ENCODE measurements at regions not wholly inside any gene's neighbourhood (a gene's known extent, or its start where the extent isn't known, plus 50 kb on each side); places are given as distances from the start of the nearest gene placed in this dataset.
"Not testable (repeated sequence)": the region's sequence is repeated elsewhere in the genome, so short reads cannot be mapped to it uniquely, and the experiment has no call there.

DNA sequence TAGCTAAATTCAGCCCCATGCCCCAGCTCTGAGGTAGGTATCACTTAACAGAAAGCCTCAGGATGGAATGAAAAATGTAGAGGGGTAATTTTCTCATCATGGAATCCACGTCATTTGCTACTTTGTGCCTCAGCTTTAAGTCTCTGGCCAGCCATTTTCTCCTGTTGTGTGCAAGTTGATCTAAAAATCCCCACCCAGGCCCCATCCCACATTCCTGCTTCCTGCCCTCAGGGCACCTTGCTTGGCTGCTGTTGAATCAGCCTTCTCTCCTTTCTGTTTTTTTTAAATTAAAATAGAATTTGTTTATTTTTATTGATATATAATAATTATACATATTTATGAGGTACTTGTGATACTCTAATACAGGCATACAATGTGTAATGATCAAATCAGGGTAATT, 179.9 kb upstream of the TSHZ3 start:
- no peak for DNase-seq (ENCODE audit: low read depth in 3 of 3)

DNA sequence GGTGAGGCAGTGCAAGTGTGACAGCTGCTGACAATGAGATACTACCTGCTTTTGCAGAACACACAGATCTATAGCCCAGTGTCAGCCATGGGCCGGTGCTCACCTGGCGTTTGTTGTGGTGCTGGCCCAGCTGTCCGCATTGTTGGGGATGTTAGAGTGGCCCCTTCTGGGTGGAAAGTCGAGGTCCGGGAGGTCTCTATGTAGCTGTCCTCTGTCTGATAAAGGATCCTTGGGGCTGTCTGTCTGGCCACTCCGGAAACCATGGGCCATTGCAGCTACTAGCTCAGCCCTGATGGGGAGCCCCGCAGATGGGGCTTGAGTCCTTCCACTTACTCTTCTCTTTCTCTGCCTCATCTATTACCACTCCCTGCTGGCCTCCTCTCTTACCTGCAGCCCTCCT, 181.5 kb upstream of the TSHZ3 start:
- no peak for DNase-seq (ENCODE audit: low read depth in 3 of 3)

DNA sequence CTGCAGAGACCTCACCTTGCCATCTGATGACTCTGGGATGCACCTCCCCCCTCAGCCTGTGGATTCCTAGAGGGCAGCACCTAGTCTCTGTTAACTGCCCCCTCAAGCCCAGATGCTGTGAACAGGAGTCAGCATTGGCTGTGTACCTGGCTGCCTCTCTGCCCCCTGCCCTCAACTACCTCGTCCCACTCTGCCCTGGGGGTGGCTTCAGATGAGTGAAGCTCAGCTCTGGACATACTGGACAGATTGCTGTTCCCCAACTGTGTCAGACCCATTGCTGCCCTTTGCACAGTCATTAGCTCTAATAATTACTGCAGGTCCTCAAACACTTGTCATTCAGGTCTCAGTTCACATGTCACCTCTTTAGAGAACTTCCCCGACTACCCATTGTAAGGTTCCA, 182.1 kb upstream of the TSHZ3 start:
- no peak for DNase-seq (ENCODE audit: low read depth in 3 of 3)

DNA sequence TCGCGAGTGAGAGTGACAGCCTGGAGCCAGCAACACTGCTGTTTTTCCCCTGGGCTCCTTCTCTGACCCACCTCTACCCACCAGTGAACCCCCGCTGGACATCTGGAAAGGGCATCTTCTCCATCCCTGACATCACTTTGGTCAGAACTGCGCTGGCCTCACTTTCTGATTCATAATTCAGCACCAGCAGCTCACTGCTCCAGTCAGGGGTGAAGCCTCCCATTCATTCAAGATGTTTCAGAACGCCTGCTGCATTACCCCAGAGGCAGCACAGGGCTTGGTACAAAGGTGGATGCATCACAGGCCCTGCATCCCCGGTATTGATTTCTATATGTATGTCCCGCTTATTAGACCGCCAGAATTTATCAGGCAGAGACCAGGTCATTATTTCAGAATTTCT, 182.8 kb upstream of the TSHZ3 start:
- DNase-seq (ENCODE audit: low read depth in 3 of 3) = no peak

DNA sequence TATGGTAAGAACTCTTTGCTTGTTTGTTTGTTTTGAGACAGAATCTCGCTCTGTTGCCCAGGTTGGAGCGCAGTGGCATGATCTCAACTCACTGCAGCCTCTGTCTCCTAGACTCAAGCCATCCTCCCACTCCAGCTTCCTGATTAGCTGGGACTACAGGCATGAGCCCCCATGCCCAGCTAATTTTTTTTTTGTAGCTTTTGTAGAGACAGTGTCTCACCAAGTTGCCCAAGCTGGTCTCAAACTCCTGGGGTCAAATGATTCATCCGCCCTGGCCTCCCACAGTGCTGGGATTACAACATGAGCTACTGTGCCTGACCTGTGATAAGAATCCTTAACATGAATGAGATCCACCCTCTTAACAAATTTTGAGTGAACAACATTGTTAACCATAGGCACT, 183.9 kb upstream of the TSHZ3 start:
- DNase-seq (ENCODE audit: low read depth in 3 of 3) = no peak

DNA sequence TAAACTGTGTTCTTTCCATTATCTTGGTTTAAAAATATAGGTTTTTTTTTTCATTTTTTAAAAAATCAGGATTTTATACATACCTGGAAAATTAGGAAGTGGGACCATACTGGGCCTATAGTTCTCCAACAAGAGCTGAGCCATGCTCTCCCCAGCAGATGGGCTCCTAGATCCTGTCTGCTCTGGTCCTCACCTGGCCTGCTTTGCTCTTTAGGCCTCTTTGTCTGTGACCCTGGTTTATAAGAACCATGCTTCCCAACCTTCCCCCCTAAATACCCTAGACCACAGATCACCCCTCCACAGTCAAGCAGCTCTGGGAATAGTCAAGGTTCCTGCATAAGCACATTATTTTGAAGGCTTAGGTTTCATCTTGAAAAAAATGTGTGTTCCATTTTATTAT, 185.0 kb upstream of the TSHZ3 start:
- DNase-seq (ENCODE audit: low read depth in 3 of 3) = no peak

DNA sequence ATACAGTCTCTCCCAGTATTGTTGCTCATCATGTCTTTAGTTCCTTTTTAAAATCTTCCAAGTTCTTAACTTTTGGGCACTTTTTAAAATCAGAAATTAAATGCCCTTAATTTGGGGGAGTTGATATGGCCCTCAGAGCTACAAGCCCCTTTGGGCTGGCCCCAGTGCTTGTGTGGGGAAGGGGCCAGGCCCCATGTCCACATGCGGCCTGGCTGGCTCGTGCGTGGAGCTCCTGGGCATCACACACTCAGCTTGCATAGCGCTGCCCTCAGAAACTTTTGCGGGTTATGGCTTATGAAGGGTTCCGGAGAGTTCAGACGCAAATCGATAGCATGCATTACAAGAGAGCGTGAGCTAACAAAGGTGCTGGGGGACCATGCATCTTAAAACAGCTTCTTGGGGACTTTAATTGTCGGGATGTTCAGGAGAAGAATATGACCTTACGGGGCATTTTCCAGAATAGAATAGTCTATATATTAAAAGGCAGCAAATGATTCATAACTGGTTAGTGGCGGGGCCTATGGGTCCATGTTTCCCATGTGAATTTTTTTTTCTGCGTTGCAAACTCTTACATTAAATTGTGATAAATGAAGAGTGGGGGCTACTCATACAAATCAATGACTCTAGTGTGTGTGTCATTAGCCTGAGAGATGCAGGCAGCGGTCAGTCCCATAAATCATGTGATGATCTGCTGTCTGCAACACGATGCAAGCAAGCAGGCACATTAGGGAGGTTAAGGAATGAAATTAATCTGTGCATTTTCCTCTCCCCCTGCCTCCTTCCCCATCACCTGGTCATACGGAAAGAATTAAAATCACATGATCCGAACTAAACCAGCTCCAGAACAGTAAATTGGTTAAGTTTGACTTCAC, 185.8 kb upstream of the TSHZ3 start:
- no peak for DNase-seq (ENCODE audit: low read depth in 3 of 3)

DNA sequence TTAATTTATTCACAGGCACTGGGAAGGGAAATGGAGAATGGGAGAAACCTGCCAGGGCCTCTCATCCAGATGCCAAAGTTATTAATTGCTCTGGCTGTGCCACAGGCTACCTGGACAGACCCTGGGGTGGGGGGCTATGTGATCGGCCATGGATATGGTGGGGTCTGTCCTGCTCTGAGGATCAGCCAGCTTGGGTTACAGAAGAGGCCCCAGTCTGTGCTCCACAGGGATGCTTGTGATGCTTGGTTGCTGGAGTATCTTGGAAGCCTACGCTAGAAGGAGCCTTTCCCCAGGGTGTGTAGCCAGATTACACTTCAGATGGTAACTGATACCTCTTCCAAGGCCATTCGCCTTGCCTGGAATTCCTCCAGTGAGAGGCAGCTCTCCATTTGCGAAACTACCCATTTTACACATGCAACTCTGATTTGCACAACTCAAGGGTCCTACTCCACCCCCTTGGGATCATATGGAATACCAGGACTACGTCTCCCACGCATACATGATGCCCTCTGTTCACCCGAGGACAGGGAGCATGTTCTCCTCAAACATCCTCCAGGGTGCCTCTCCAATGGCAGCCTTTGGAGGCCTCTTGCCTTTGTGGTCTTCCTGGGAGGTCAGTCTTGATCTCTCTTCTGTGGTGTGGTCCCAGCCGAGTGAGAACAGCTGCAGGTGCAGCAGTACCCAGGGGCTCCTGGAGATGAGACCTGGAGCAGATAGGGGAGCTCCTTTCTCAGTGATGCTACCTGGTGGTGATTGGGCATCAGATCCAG, 186.6 kb upstream of the TSHZ3 start:
- no peak for DNase-seq (ENCODE audit: low read depth in 3 of 3)

DNA sequence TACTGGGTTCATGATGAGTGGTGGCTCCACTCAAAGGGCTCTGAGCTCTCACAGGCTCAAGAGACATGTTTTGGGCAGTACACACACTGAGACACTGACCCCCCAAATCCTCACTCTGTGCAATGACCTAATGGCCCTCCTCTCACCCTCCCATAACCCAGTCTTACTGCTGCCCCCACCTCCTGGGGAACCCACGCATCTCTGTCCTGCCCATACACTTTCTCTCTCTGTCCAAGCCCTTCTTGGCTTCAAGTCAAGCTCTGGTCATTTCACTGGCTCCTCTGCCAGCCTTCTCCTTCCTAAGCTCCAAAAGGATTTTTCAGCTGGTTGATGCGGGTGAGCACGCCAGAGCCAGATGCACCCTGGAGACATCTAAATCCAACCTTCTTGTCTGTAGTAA, 187.9 kb upstream of the TSHZ3 start:
- no peak for DNase-seq (ENCODE audit: low read depth in 3 of 3)

DNA sequence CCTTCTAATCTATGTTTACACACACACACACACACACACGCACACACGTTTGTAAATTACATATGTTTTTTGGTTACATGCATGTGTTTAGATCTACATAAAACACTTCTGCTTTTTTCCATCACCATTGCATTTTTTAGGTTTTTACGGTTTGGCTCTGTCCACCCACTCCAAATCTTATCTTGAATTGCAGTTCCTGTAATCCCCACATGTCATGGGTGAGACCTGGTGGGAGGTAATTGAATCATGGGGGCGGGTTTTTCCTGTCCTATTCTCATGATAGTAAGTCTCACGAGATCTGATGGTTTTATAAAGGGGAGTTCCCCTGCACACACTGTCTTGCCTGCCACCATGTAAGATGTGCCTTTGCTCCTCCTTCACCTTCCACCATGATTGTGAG, 188.7 kb upstream of the TSHZ3 start:
- not testable (repeated sequence) for DNase-seq (ENCODE audit: low read depth in 3 of 3)

DNA sequence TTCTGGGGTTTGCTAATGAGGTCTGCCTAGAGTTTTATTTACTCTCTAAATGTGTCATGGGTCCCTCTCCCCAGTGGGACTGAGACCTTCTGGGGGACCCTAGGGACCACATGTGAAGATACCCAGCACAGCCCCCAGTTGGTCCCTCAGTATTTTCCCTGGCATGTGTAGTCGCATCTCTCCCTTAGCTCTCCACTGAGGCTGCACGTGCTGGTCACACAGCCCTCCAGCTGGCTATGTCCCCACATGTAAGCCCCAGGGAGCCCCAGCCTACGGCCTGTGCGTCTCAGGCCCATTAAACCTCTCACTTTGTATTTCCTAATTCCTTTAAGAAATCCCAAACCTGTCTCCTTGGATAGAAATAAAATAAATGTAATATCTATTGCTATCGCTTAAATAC, 189.6 kb upstream of the TSHZ3 start:
- DNase-seq (ENCODE audit: low read depth in 3 of 3) = no peak

DNA sequence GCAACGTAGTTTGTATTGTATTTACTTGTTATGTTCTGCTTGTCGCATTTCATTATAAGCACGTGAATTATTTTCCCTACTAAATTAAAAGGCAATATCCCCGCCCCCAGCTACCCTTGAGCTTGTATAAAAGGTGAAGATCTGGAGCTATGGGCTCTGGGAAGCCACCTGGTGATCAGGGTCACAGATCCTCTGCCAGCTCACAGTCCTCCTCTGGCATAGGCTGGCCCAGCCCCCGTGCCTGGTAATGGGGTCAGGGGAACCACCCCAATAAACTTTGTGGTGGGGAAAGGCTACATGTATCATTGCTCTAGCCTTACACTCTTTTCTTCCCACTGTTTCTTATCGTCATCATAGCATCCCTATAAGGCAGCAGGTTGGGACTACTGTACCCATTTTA, 190.2 kb upstream of the TSHZ3 start:
- no peak for DNase-seq (ENCODE audit: low read depth in 3 of 3)

DNA sequence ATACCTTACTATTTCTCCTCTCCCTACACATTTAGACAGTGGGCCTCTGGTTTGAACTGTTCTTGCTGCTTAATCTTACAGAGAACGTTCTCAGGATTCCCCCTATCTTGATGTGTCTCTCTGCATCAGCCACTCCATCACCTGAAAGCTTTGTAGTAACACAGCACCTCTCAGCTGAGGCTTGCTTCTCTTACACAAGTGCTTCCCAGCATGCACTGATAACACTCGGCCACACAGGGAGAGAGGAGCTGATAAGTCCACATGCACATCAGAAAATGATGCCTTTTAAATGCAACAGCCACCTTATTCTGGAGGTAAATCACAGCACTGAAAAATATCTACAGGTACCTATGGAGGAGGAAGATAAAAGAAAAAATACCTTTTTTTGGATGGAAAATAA, 192.2 kb upstream of the TSHZ3 start:
- DNase-seq (ENCODE audit: low read depth in 3 of 3) = no peak

DNA sequence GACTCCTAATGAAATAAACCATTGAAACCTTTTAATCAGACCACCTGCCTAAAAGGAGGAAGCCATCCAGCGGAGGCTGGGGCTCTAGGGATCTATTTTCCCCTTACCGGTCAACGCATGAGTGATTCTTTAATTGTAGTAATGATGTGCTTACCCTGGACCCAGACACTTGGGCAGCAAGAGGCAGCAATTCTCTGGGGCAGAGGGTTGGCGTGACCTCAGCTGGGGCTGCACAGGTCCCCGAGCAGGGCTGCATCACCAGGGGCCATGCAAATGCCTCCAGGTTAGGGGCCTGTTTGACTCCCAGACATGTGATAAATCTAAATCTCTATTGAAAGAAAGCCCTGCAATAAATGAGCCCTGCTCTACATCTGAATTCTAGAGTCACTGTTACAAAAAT, 194.2 kb upstream of the TSHZ3 start:
- no peak for DNase-seq (ENCODE audit: low read depth in 3 of 3)

DNA sequence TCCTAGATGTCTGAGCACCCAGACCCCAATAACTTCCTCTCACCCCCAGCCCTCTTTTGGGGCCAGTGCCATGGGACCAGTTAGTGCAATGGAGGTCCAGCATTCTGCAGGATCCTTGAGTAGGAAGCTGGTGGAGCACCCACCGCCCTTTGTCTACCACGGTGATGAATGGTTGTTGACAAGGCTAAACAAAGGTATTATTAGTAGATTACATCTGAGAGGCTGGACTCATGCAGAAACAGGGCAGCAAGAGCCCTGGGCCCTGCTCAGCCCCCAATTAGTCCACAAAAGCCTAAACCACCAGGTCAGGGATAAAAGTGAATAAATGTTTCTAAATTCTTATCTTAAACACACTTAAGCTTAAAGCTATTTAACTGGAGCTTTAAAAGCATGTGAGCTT, 196.5 kb upstream of the TSHZ3 start:
- DNase-seq (ENCODE audit: low read depth in 3 of 3) = no peak

DNA sequence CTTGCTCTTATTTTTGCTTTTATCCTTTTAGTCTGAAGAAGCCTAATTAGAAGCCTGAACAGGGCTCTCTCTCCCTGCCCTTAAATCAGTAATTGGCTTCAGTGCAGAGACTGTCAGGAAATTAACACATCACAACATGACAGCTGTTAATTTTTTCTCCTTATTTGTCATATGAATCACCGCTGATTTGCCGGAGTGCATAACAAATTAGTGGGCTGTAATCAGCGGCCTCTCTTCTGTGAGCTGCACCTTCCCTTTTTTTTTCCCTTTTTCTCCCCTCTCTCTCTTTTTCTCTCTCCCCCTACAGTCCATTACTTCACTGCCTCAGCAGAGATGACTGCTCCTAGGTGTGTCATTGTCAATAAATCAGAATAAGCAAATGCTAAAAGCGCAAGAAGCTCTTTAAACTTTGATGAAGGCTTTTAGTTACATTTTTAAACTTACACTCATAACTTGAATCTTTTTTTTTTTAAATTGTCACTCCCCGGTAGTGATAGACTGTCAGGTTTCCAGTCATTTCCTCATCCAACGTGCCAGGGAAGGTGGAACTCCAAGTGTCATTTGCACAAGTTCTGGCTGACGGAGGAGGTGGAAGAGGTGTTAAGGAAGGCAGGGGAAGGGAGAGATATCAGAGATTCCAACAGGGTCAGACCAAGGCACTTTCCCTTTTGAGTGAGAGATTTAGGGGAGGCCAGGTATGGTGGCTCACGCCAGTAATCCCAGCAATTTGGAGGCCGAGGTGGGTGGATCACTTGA, 197.1 kb upstream of the TSHZ3 start:
- DNase-seq (ENCODE audit: low read depth in 3 of 3) = no peak

DNA sequence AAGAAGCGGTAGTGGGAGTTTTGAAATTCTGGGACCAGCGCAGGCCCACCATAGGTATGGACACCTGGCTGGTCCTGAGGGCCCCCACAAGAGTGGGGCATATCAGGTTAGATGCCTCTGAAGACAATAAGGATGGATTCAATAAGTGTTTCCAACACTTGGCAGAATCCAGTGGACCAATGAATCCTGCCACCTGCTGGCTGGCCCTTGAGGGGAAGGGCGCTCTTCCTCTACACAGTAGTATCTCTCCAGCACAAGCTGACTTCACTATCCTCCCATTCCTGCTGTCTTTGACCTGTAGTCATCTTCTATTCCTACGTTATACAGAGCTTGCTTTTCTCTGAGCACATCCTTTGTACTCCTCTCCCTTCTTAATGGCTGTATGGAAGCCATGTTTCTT, 199.7 kb upstream of the TSHZ3 start:
- DNase-seq (ENCODE audit: low read depth in 3 of 3) = no peak

DNA sequence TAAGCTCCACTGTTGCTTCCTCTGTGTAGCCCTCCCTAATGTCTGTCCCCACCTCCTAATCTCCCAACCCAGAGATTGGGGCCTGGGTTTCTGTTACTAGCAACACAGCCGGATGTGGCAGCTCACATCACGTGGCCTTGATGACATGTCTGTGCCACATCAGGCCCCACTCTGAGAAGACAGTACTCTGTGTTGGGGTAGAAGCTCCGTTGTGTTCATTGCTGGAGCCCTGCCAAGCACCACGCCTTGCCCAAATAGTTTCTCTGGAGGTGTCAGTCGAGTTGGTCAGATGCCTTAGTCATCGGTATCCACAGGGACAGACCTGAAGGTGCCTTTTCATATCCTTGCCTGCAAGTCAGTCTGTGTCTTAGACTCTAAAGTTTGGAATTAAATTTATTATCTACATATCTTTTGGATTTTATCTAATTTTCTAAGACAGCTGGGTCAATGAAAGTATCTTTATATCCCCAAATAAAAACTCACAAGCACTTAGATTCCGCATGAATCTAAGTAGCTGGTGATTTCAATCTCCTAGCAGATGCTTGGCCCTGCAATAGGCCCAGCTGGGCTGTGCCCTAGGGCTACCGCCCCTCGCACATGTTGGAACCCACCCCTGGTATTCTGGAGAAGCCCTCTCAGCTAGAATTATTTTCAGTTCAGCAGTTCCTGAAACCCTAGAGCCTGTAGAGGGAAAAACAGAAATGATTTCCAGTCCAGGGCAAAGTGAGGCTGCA, 204.0 kb upstream of the TSHZ3 start:
- DNase-seq (ENCODE audit: low read depth in 3 of 3) = no peak

DNA sequence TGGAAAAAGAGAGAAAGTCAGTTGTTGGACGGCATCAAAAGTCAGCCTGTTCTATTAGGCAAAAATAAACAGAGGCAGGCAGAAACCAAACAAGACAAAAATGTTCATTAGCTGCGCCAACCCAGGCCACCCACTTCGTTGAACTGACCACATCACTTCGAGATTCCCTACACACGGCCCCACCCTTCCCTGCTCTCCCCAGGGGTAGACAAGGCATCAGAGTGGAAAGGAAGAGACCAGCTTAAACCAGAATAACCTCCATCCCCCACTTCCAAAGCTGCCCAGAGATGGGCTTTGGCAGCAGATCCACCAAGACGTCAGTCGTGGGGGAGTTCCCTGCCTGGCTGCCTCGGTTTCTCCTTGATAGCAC, 204.6 kb upstream of the TSHZ3 start:
- no peak for DNase-seq (ENCODE audit: low read depth in 3 of 3)

DNA sequence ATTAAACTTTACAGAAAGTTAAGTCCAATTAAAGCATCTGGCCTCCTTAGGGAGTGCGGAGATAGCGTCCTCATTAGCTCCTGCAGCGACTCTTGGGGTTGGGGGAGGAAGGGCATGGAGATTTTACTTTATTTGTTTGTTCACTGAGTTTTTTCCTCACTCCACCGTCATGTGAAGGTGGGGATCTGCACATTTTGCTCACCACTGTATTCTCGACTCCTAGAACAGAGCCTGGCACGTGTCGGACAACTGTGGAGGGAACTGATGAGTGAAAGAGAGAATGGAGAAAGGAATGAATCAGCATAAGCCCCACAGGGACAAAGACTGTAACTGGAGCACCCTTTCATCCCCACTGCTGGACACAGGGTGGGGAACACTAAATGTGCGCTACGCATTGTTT, 205.1 kb upstream of the TSHZ3 start:
- DNase-seq (ENCODE audit: low read depth in 3 of 3) = no peak

DNA sequence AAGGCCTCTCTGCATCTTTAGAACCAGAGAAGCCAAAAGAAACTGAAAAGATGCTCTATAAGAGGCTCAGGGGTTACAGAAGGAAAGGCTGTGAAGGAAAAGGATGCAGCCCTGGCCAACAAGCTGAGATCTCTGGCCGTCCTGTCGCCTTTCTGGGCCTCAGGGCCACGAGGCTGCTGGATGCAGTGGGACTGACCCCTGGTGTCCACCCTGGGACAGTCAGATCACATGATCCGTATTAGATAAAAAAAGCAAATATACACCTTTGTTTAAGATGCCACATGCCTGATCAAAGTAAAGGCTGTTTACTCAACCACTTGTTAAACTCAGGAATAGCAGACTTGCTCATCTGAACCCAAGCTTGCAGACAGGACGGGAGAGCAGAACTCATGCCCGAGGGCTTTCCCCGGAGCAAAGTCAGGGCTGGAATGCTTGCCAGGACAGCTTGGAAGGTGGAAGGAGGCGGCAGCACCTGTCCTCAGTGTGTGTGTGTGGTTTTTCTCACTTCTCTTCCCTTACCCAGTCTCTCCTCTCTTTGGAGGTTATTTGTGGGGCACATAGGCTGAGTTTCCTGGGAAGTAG, 206.5 kb upstream of the TSHZ3 start:
- DNase-seq (ENCODE audit: low read depth in 3 of 3) = no peak

DNA sequence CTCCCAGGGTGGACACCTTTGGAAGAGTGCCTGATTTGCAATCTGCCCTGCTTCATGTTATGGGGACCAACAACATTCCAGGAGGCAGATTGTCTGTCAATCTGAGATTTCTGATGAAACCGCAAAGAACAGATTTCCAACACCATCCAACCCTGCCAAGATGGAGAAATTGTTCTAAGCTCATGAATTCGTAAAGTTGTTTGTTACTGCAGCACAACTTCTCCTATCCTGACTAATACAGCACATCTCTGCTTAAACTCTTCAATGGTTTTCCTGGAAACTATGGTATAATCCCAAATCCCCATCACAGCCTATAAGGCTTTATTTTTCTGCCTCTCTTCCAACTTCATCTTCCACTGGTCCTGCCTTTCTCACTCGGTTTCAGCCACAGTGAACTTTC, 210.3 kb upstream of the TSHZ3 start:
- DNase-seq (ENCODE audit: low read depth in 3 of 3) = no peak
